Spleen (tissue), 7 donors: ENCODE measurements at regions not wholly inside any gene's neighbourhood (a gene's known extent, or its start where the extent isn't known, plus 50 kb on each side); places are given as distances from the start of the nearest gene placed in this dataset.

Experiments
- POLR2A ChIP-seq, 3 donors: fragments of 450-650 bp; IDR thresholded peaks; one replicate each; pipeline ENCODE4 v1.5.1; 2017; ENCODE audit warnings: antibody characterized with exemption in 3 of 3, mild to moderate bottlenecking in 1 of 3
- POLR2AphosphoS5 ChIP-seq, 3 donors: sonication (generic); formaldehyde crosslinking; IDR thresholded peaks; one replicate each; pipeline ENCODE4 v1.5.1; 2017; ENCODE audit warnings: antibody characterized with exemption in 3 of 3
- TF ChIP-seq, protein P1 (sequence below), 11 experiments: fragments of 200-600 bp in 7 of 11; fragments of 450-650 bp in 4 of 11; sonication (generic) in 4 of 11; IDR thresholded peaks in 8 of 11; conservative IDR thresholded peaks in 3 of 11; 1 replicate in 7 of 11; 2 replicates in 4 of 11; pipeline versions ENCODE4 v1.4.0 to v1.8.0; 2016 to 2021; ENCODE audit warnings: antibody characterized with exemption in 11 of 11, inconsistent platforms in 4 of 11, mild to moderate bottlenecking in 1 of 11
- donor health status: DM: no; HTN: no; CAD: no; lungs with moderate emphysema.
- donor health status: DM: no; HTN: no; CAD: no.
- donor health status: DM: no; HTN: no; CAD: no.

GRCh38 chr13:29906432-29907011 lies 56.1 kb upstream of the UBL3 start:
- no peak for TF ChIP-seq POLR2A (IDR thresholded peaks at IDR 0.05)
- TF ChIP-seq, protein P1, sequence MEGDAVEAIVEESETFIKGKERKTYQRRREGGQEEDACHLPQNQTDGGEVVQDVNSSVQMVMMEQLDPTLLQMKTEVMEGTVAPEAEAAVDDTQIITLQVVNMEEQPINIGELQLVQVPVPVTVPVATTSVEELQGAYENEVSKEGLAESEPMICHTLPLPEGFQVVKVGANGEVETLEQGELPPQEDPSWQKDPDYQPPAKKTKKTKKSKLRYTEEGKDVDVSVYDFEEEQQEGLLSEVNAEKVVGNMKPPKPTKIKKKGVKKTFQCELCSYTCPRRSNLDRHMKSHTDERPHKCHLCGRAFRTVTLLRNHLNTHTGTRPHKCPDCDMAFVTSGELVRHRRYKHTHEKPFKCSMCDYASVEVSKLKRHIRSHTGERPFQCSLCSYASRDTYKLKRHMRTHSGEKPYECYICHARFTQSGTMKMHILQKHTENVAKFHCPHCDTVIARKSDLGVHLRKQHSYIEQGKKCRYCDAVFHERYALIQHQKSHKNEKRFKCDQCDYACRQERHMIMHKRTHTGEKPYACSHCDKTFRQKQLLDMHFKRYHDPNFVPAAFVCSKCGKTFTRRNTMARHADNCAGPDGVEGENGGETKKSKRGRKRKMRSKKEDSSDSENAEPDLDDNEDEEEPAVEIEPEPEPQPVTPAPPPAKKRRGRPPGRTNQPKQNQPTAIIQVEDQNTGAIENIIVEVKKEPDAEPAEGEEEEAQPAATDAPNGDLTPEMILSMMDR (IDR thresholded peaks at IDR 0.05 in 8 of 11, conservative IDR thresholded peaks at IDR 0.05 in 3 of 11): no peak
- TF ChIP-seq POLR2AphosphoS5 (IDR thresholded peaks at IDR 0.05): no peak
